Astrocyte (in vitro differentiated cells and primary cell): ENCODE measurements at regions not wholly inside any gene's neighbourhood (a gene's known extent, or its start where the extent isn't known, plus 50 kb on each side); places are given as distances from the start of the nearest gene placed in this dataset.

Source experiments
- EZH2 ChIP-seq: IDR thresholded peaks from 2 replicates; pipeline ENCODE4 v1.6.1; 2012; ENCODE audit warnings: mild to moderate bottlenecking, low read length, inconsistent platforms; ENCODE audit not compliant: insufficient read depth
- TF ChIP-seq, protein P1 (sequence below): IDR thresholded peaks from 2 replicates; pipeline ENCODE4 v1.5.1; 2011; ENCODE audit warnings: low read depth, mild to moderate bottlenecking, inconsistent platforms, low read length, moderate library complexity; ENCODE audit not compliant: insufficient read depth

DNA sequence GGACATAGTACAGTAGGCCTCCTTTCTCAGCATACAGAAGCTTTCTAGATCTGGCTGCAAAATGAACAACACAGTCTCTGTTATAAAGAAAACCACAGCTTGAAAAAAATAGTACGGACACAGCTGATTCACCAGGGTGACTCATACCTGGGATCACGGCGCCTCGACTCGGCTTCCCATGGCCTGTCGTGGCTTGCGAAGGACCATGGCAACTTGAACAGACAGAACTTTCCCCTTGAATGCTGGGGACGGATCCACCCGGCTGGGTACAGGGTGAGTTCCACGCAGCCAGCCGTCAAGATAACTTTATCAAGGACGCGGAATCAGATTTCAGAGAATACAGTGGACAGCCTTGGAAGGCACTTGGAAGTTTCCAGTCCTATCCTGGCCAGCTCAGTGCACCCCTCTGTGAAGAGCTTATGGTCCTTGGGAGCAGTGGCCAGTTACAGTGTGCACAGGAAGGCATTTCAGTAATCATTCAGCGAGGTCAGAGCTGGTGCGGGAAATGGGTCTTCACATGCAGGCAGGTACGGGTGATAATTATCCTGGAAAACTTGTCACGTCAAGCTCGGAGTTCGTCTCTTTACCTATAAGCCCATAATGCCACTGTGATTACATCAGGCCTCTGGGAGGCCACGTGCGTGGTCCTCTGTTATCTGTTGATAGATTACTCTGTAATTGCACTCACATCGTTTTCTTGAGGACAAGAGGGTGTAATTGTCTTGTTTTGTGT is 57.9 kb upstream of the MAF start:
- TF ChIP-seq, protein P1, sequence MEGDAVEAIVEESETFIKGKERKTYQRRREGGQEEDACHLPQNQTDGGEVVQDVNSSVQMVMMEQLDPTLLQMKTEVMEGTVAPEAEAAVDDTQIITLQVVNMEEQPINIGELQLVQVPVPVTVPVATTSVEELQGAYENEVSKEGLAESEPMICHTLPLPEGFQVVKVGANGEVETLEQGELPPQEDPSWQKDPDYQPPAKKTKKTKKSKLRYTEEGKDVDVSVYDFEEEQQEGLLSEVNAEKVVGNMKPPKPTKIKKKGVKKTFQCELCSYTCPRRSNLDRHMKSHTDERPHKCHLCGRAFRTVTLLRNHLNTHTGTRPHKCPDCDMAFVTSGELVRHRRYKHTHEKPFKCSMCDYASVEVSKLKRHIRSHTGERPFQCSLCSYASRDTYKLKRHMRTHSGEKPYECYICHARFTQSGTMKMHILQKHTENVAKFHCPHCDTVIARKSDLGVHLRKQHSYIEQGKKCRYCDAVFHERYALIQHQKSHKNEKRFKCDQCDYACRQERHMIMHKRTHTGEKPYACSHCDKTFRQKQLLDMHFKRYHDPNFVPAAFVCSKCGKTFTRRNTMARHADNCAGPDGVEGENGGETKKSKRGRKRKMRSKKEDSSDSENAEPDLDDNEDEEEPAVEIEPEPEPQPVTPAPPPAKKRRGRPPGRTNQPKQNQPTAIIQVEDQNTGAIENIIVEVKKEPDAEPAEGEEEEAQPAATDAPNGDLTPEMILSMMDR = no peak
- no peak for TF ChIP-seq EZH2
